IPS-NIHi7 (cell line): ENCODE measurements at regions not wholly inside any gene's neighbourhood (a gene's known extent, or its start where the extent isn't known, plus 50 kb on each side); places are given as distances from the start of the nearest gene placed in this dataset.

ENCODE experiments used
- DNase-seq: peaks from one replicate; pipeline ENCODE4 v3.0.0; 2012; ENCODE audit warnings: mixed read lengths; ENCODE audit errors: extremely low spot score

DNA sequence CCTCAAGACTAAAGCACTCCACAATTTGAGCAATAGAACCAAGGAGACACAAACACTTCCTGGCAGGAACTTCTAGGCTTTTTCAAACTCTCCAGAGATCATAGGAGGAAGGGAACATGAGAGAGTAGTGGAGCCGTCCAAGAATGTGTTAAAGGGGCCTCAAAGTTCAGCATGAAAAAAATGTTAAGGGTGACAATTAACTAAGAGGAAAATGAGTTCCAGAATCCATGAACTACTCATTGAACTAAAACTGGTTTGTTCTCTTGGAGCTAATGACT lies 122.0 kb downstream of the WIF1 start:
- no peak for DNase-seq
